ENCODE measurements at regions not wholly inside any gene's neighbourhood (a gene's known extent, or its start where the extent isn't known, plus 50 kb on each side); places are given as distances from the start of the nearest gene placed in this dataset.
"Not testable (repeated sequence)": the region's sequence is repeated elsewhere in the genome, so short reads cannot be mapped to it uniquely, and the experiment has no call there.

DNA sequence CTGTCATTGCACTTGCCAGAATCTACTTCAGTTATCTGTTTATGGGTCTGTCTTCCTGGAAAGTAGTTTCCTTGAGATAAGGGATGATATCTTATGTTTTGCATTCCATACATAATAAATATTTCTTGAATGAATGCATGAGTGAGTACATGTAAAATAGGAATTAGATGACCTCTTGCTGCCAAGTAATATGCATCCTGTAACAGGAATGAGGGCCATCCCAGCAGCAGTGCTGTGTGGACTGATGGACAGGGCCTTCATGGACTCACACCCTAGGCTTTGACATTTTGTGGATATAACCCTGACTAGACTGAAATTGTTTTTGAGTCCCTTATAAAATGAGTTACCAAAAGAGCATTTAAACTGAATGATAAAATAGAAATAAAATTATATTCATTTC is 77.2 kb upstream of the NEIL3 start:
- in situ Hi-C loops (cut with HindIII; ENCODE audit: low sequenced_read_pairs): no loop called here

DNA sequence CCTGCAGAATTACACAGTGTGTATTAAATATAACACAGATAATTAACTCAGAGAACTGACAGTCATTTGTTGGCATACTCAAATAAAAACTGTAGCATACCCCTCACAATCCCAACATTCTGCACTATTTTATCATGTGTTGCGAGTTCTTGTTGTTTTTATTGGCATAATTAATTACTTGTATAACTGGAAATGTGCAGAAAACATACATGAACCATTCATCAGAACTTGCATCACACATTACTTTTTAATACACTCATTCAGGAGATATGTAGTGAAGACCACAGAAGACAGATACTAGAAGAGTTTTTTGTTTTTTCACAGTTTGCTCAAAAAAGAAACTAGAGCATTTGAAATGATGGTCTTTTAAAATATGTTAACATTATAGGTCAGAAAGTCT is 74.6 kb upstream of the NEIL3 start:
- in situ Hi-C loops (cut with HindIII; ENCODE audit: low sequenced_read_pairs): no loop called here

GRCh38 chr4:177236886-177237285 is 72.8 kb upstream of the NEIL3 start:
- in situ Hi-C loops (cut with HindIII; ENCODE audit: low sequenced_read_pairs): no loop called here

DNA sequence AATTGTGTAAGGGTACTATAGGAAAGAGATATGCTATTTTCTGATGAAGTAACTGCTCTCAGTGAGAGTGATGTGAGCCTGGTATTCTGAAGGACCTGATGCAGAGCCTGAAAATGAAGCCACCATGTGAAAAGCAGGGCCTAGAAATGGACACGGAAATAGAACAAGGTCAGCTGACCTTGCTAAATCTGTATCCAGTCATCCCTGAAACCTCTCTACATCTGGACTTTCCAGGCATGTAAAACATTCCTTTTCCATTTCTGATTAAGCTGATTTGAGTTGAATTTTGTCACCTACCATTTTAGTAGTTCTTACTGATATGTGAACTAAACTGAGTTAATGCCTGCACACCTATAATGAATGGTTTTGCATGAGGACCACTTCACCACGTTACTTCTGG is 72.4 kb upstream of the NEIL3 start:
- in situ Hi-C loops (cut with HindIII; ENCODE audit: low sequenced_read_pairs): no loop called here

- in situ Hi-C loops (cut with HindIII; ENCODE audit: low sequenced_read_pairs): no loop called here
Observed at GRCh38 chr4:177239477-177239876, 70.2 kb upstream of the NEIL3 start.

DNA sequence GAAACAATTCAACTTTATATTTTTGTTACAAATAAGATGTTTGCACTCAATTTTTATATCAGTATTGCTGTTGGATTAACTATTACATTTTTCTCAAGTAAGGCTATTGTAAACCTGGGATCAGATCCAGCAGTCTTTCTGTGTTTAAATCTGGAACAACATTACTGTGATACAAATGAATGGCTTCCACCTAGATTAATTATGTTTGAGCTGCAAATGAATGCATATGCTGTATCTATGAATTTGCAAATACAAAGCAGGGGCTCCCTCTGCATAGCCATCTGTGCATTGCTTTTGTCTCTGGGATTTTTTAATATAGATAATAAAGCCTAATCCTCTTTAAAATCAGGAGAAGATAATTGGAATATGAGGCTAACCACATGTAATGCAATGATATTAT is 69.8 kb upstream of the NEIL3 start:
- in situ Hi-C loops (cut with HindIII; ENCODE audit: low sequenced_read_pairs): no loop called here

GRCh38 chr4:177242651-177243286 is 66.9 kb upstream of the NEIL3 start:
- in situ Hi-C loops (cut with HindIII; ENCODE audit: low sequenced_read_pairs): no loop called here

DNA sequence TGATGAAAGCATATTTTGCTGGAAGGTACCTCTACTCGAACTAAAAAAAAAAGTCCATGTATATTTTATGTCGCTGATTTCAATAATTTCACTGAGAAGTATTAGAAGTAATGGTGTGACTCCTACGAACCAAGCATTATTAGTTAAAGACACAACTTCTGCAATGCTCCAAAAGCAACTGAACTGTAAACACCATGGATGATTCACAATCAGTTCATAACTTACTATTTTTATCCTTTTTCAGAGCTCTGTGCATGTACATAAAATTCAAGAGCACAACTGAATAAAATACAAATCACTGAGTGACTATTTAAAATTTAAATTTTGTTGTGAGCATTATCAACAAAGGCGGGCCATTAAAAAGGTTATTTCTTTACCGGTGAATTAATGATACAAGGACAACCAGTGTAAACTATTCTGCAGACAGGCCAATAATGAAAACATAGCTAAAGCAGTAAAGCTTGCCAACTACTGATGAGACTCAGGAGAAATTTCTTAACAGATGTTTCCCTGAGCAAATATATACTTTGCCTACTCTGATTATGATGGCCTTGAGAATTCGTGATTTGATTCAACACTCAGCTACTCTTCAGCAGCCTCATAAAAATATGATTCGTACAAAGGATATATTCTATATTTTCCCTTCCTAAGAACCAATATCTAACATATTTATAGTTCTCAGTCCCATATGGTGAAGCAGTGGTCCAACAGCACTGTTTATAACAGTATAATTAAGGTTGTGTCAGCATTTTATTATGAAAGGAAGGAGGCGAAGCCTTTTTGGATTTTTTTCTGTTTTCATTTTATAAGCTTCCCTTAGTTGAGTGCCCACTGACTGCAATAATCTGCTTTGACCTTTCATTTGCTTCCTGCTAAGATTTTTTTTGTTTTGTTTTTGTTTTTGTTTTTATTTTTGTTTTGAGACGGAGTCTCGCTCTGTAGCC is 62.8 kb upstream of the NEIL3 start:
- in situ Hi-C loops (cut with HindIII; ENCODE audit: low sequenced_read_pairs): no loop called here

DNA sequence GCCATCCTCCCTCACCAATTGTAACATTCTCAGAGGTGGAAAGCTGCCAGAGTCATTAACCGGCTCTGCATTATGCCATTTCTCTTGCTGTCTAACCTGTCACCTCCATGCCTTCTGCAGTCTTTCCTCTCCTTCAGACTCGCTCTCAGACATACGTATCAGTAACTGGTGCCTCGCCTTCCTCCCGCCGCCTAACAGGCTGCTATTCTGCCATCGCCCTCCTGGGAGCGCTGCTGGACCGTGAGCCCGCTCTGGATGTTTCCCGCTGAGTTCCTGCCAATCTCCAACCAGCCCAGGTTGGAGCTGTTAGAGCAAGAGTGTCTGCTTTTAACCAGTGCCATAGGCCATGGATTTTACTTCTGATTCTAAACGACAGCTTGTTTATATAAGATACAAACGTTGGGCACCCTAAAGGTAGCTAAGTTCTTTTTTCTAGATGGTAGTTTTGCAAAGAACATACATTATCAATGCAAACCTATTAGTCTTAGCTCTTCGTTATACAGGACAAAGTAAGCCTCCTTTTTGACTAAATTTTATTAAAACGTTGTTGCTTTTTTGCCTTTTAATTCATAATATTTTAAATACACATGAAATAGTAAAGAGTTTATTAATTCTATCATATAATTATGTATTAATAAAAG is 59.5 kb upstream of the NEIL3 start:
- in situ Hi-C loops (cut with HindIII; ENCODE audit: low sequenced_read_pairs): no loop called here

- in situ Hi-C loops (cut with HindIII; ENCODE audit: low sequenced_read_pairs): no loop called here
Observed at GRCh38 chr4:177251237-177251636, 58.4 kb upstream of the NEIL3 start.

GRCh38 chr4:177255359-177255758 is 54.3 kb upstream of the NEIL3 start:
- in situ Hi-C loops (cut with HindIII; ENCODE audit: low sequenced_read_pairs): no loop called here

DNA sequence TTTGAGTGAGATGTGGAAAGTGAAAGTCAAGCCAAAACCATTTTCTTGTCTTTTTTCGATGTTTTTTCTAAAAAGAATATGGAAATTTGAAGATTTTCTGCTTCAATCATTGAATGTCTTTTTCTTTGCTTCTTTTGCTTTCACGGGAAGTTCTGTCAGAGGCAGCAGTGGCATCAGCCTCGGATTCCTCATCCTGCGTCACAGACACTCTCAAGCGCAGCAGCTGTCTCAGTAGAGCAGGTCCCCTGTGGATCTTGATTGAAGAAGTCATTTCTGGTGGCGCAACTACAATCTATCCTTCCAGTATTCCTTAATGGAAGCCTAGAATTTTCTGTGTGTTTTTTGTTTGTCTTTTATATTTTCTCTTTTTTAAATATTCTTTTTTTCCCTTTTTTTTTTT is 52.7 kb upstream of the NEIL3 start:
- in situ Hi-C loops (cut with HindIII; ENCODE audit: low sequenced_read_pairs): no loop called here

DNA sequence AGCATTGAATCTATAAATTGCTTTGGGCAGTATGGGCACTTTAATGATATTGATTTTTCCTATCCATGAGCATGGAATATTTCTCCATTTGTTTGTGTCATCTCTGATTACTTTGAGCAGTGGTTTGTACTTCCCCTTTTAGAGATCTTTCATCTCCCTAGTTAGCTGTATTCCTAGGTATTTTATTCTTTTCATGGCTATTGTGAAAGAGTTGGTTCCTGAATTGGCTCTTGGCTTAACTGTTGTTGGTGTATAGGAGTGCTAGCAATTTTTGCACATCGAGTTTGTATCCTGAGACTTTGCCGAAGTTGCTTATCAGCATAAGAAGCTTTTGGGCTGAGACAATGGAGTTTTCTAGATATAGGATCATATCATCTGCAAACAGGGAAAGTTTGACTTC is 50.2 kb upstream of the NEIL3 start:
- in situ Hi-C loops (cut with HindIII; ENCODE audit: low sequenced_read_pairs): not testable (repeated sequence)

All from DLD1 (cell line).